ENCODE measurements at regions not wholly inside any gene's neighbourhood (a gene's known extent, or its start where the extent isn't known, plus 50 kb on each side); places are given as distances from the start of the nearest gene placed in this dataset.

DNA sequence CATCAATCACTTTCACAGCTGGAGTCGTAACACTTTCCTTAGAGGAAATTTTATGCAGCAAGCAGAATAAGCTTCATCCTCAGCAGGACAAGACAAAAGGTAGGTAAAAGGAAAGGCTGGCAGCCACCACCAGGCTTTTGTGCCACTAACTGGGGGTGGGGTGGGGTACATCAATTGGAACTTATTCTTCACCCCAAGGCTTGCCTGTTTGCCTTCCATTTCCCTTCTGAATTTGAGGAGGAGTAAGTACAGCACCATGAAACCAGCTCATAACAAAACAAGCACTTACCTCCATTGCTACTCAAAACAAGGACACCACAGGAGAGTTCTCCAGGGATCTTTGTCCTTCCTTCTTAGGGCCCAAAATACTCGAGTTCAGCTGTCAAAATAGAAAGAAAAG, 296.8 kb downstream of the ARRDC4 start:
- TF ChIP-seq CTCF (conservative IDR thresholded peaks at IDR 0.05) (no peak), ZFX (IDR thresholded peaks at IDR 0.05) (no peak)
